CD4-positive, alpha-beta T cell (primary cell): ENCODE measurements at regions not wholly inside any gene's neighbourhood (a gene's known extent, or its start where the extent isn't known, plus 50 kb on each side); places are given as distances from the start of the nearest gene placed in this dataset.

Experiments used
- ATAC-seq: fragments of 200-7000 bp; cut with Tn5 transposase; one replicate; pipeline ENCODE4 v1.10.0; 2022; ENCODE audit warnings: mild to moderate bottlenecking; ENCODE audit not compliant: poor library complexity
- CTCF ChIA-PET: fragments of 350-600 bp; sonication (Branson Sonifier 250); formaldehyde crosslinking; loops from one replicate; lab custom pipeline; 2021; ENCODE audit warnings: antibody characterized with exemption, inconsistent platforms; lab: Charles Lee
- POLR2A ChIA-PET: fragments of 350-600 bp; sonication (Branson Sonifier 250); formaldehyde crosslinking; loops from one replicate; lab custom pipeline; 2021; ENCODE audit warnings: antibody characterized with exemption, inconsistent platforms; lab: Charles Lee
- DNase-seq, 14 experiments: peaks; one replicate each; pipeline ENCODE4 v3.0.0-alpha.2; 2013 to 2020; ENCODE audit warnings: mixed read lengths in 2 of 14
- H3K27ac ChIP-seq, 2 donors: one replicate each; pipeline versions ENCODE4 v1.5.1 to v1.7.0; 2013; ENCODE audit warnings: low read length in 2 of 2, low read depth in 1 of 2, mild to moderate bottlenecking in 1 of 2
- H3K27me3 ChIP-seq, 2 experiments: 1 replicate in 1 of 2; 2 replicates in 1 of 2; pipeline versions ENCODE4 v1.6.1 to v1.7.0; 2013; ENCODE audit warnings: low read length in 2 of 2, control low read depth in 1 of 2, mild to moderate bottlenecking in 1 of 2, moderate library complexity in 1 of 2; ENCODE audit not compliant: insufficient read depth in 2 of 2, control insufficient read depth in 1 of 2
- H3K36me3 ChIP-seq: one replicate; pipeline ENCODE4 v1.6.1; 2013; ENCODE audit warnings: low read length, control low read depth; ENCODE audit not compliant: insufficient read depth
- H3K4me1 ChIP-seq: one replicate; pipeline ENCODE4 v1.6.1; 2013; ENCODE audit warnings: low read length, control low read depth; ENCODE audit not compliant: insufficient read depth
- H3K4me3 ChIP-seq: one replicate; pipeline ENCODE4 v1.5.1; 2013; ENCODE audit warnings: mild to moderate bottlenecking, low read length, moderate library complexity
- H3K9me3 ChIP-seq, 2 experiments: 1 replicate in 1 of 2; 2 replicates in 1 of 2; pipeline versions ENCODE4 v1.6.1 to v1.7.0; 2013; ENCODE audit warnings: low read length in 2 of 2, mild to moderate bottlenecking in 2 of 2, control low read depth in 1 of 2, moderate library complexity in 1 of 2; ENCODE audit not compliant: control insufficient read depth in 1 of 2, insufficient read depth in 1 of 2
- H3K27ac Mint-ChIP-seq: one replicate; pipeline ENCODE4 v1.8.0; 2020; ENCODE audit warnings: mixed read lengths
- H3K27me3 Mint-ChIP-seq: one replicate; pipeline ENCODE4 v1.8.0; 2021; ENCODE audit warnings: mixed read lengths
- H3K36me3 Mint-ChIP-seq: one replicate; pipeline ENCODE4 v1.8.0; 2021; ENCODE audit warnings: low read depth, mixed read lengths
- H3K4me1 Mint-ChIP-seq: one replicate; pipeline ENCODE4 v1.8.0; 2021; ENCODE audit warnings: low read depth, mixed read lengths
- H3K4me3 Mint-ChIP-seq: one replicate; pipeline ENCODE4 v1.8.0; 2020; ENCODE audit warnings: mild to moderate bottlenecking, mixed read lengths
- H3K9me3 Mint-ChIP-seq: one replicate; pipeline ENCODE4 v1.8.0; 2020; ENCODE audit warnings: mixed read lengths
- intact Hi-C, 2 experiments: fragments of 100-400 bp; cut with DNase I in 1 of 2; cut with micrococcal nuclease in 1 of 2; formaldehyde crosslinking; loops; one replicate each; pipeline versions ENCODE4 v1.15.1 to v1.9.0; 2023 to 2025; cut with DNase I, micrococcal nuclease
- TF ChIP-seq, protein P1 (sequence below): fragments of 200-600 bp; IDR thresholded peaks from one replicate; pipeline ENCODE4 v1.8.0; 2022; ENCODE audit warnings: antibody characterized with exemption, mild to moderate bottlenecking

DNA sequence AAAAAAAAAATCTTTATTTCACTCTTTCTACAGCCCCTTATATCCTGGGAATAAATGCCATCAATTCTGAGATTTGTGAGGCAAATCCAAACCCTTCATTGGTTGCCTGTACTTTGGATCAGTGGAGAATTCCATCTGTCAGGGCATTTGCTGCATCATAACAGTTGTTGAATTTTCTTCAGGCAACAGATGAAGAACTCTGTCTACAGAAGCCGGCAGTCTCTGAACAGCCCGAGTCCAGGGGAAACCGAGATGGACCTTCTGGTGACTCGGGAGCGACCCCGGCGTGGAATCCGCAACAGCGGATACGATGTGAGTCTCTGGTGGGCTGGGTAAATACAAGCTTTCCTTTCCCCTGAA is 82.3 kb downstream of the C11orf91 start:
- Mint-ChIP-seq H3K27ac (no peak overlapping the region), H3K9me3 (no peaks in the 10 kb centered on the region), H3K36me3 (no peaks in the 10 kb centered on the region), H3K4me1 (no peaks in the 10 kb centered on the region), H3K4me3 (no peak overlapping the region), H3K27me3 (peaks cover 24% of the 10 kb centered on the region)
- ChIA-PET CTCF (no interaction called here), POLR2A (no interaction called here)
- TF ChIP-seq, protein P1, sequence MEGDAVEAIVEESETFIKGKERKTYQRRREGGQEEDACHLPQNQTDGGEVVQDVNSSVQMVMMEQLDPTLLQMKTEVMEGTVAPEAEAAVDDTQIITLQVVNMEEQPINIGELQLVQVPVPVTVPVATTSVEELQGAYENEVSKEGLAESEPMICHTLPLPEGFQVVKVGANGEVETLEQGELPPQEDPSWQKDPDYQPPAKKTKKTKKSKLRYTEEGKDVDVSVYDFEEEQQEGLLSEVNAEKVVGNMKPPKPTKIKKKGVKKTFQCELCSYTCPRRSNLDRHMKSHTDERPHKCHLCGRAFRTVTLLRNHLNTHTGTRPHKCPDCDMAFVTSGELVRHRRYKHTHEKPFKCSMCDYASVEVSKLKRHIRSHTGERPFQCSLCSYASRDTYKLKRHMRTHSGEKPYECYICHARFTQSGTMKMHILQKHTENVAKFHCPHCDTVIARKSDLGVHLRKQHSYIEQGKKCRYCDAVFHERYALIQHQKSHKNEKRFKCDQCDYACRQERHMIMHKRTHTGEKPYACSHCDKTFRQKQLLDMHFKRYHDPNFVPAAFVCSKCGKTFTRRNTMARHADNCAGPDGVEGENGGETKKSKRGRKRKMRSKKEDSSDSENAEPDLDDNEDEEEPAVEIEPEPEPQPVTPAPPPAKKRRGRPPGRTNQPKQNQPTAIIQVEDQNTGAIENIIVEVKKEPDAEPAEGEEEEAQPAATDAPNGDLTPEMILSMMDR, result no peak
- Histone ChIP-seq H3K27ac (no peak overlapping the region), H3K4me3 (no peak overlapping the region), H3K9me3 (no peaks in the 10 kb centered on the region), H3K27me3 (no peaks in the 10 kb centered on the region), H3K36me3 (no peaks in the 10 kb centered on the region), H3K4me1 (no peaks in the 10 kb centered on the region)
- no peak for DNase-seq
- intact Hi-C loops, result no loop called here
- ATAC-seq, result no peak

DNA sequence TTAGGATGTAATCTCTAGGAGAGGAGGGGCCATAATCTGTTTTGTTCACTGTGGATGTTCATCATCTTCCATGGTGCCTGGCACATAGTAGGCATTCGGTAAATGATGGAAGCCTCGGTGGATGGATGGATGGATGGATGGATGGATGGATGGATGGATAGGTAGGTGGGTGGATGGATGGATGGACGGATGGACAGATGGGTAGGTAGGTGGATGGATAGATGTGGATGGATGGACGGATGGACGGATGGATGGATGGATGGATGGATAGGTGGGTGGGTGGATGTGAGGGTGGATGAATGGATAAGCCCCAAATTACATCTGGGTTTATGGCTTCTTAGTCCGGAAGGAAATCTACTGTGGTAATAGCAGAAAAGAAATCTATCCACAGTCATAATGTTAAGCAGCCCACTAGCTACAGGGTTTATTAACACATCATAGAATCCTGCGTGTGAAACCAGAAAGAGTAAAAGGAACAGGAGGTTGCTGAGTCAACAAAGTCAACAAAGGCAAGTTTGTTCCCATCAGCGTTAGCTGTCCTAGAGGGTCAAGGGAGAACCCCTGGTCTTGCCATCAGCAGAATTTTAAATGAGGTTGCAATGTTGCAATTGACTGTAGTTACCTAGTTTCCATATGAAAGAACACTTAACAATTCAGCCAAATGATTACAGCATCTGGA is 82.8 kb downstream of the C11orf91 start:
- H3K27me3 ChIP-seq, result no peaks in the 10 kb centered on the region
- ChIA-PET CTCF (no interaction called here), POLR2A (no interaction called here)
- no peak for DNase-seq
- ATAC-seq, result no peak
- no peak overlapping the region for H3K27ac ChIP-seq
- intact Hi-C loops, result no loop called here
- H3K27me3 Mint-ChIP-seq, result peaks cover 26% of the 10 kb centered on the region
- H3K9me3 Mint-ChIP-seq, result no peaks in the 10 kb centered on the region
- no peaks in the 10 kb centered on the region for H3K4me1 Mint-ChIP-seq
- H3K4me3 ChIP-seq, result no peak overlapping the region
- TF ChIP-seq, protein P1, result no peak
- no peak overlapping the region for H3K27ac Mint-ChIP-seq
- no peaks in the 10 kb centered on the region for H3K36me3 Mint-ChIP-seq
- no peaks in the 10 kb centered on the region for H3K36me3 ChIP-seq
- no peaks in the 10 kb centered on the region for H3K4me1 ChIP-seq
- H3K4me3 Mint-ChIP-seq, result no peak overlapping the region
- no peaks in the 10 kb centered on the region for H3K9me3 ChIP-seq

DNA sequence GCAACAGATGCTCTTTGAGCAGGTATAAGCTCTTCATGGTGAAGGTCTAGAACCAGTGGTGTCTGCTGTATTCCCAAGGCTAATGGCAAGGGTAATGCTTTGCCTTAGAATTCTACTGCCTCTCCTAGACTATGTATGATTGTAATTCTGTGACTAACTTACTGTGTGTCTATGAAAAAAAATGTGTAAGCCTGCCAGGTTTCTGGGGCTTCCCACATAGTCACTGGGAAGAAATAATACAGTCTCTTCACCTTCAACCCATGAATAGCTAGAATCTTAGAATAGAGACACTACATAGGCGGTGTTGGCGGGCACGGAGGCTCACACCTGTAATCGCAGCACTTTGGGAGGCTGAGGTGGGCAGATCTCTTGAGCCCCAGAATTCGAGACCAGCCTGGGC is 84.1 kb downstream of the C11orf91 start:
- Histone ChIP-seq H3K9me3 (no peaks in the 10 kb centered on the region), H3K4me3 (no peak overlapping the region), H3K27ac (no peak overlapping the region), H3K27me3 (no peaks in the 10 kb centered on the region), H3K36me3 (no peaks in the 10 kb centered on the region), H3K4me1 (no peaks in the 10 kb centered on the region)
- CTCF ChIA-PET, result no interaction called here
- TF ChIP-seq, protein P1, result no peak
- Mint-ChIP-seq H3K9me3 (no peaks in the 10 kb centered on the region), H3K36me3 (no peaks in the 10 kb centered on the region), H3K4me1 (no peaks in the 10 kb centered on the region), H3K4me3 (no peak overlapping the region), H3K27ac (no peak overlapping the region), H3K27me3 (peaks cover 26% of the 10 kb centered on the region)
- no peak for ATAC-seq
- intact Hi-C loops, result no loop called here
- POLR2A ChIA-PET, result no interaction called here
- DNase-seq, result no peak
